ENCODE measurements at regions not wholly inside any gene's neighbourhood (a gene's known extent, or its start where the extent isn't known, plus 50 kb on each side); places are given as distances from the start of the nearest gene placed in this dataset.

DNA sequence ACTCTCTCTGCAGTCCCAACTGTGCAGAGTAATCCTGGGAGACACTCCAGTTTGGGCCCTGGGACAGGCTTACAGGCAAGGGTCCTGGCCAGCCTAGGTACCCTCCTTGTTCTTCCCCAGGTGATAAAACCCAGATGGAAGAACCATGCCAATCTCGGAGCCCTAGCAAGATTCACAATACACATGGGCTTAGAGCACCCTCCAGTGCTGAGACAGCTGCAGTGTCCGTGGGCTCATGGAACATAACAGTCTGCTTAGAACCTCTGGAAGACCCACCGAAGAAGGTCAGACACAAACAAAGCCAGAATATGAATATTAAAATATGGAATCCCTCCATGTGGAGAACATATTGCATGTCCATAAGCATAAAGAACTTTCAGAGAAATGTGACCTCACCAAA, 568.1 kb downstream of the KCNJ3 start (continued):
- TF ChIP-seq, protein P1, sequence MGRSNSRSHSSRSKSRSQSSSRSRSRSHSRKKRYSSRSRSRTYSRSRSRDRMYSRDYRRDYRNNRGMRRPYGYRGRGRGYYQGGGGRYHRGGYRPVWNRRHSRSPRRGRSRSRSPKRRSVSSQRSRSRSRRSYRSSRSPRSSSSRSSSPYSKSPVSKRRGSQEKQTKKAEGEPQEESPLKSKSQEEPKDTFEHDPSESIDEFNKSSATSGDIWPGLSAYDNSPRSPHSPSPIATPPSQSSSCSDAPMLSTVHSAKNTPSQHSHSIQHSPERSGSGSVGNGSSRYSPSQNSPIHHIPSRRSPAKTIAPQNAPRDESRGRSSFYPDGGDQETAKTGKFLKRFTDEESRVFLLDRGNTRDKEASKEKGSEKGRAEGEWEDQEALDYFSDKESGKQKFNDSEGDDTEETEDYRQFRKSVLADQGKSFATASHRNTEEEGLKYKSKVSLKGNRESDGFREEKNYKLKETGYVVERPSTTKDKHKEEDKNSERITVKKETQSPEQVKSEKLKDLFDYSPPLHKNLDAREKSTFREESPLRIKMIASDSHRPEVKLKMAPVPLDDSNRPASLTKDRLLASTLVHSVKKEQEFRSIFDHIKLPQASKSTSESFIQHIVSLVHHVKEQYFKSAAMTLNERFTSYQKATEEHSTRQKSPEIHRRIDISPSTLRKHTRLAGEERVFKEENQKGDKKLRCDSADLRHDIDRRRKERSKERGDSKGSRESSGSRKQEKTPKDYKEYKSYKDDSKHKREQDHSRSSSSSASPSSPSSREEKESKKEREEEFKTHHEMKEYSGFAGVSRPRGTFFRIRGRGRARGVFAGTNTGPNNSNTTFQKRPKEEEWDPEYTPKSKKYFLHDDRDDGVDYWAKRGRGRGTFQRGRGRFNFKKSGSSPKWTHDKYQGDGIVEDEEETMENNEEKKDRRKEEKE (IDR thresholded peaks at IDR 0.05; ENCODE audit: borderline replicate concordance in 1 of 2, control insufficient read depth in 1 of 2, low read depth in 2 of 2, low read length in 1 of 2): no peak
- TF ChIP-seq, protein P2, sequence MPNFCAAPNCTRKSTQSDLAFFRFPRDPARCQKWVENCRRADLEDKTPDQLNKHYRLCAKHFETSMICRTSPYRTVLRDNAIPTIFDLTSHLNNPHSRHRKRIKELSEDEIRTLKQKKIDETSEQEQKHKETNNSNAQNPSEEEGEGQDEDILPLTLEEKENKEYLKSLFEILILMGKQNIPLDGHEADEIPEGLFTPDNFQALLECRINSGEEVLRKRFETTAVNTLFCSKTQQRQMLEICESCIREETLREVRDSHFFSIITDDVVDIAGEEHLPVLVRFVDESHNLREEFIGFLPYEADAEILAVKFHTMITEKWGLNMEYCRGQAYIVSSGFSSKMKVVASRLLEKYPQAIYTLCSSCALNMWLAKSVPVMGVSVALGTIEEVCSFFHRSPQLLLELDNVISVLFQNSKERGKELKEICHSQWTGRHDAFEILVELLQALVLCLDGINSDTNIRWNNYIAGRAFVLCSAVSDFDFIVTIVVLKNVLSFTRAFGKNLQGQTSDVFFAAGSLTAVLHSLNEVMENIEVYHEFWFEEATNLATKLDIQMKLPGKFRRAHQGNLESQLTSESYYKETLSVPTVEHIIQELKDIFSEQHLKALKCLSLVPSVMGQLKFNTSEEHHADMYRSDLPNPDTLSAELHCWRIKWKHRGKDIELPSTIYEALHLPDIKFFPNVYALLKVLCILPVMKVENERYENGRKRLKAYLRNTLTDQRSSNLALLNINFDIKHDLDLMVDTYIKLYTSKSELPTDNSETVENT (CRISPR knock-in tag; IDR thresholded peaks at IDR 0.05): no peak
- no peak for TF ChIP-seq CXXC5 (CRISPR knock-in tag; IDR thresholded peaks at IDR 0.05)
- TF ChIP-seq BMI1 (IDR thresholded peaks at IDR 0.05; ENCODE audit: low read length): no peak
- TF ChIP-seq, protein P3, sequence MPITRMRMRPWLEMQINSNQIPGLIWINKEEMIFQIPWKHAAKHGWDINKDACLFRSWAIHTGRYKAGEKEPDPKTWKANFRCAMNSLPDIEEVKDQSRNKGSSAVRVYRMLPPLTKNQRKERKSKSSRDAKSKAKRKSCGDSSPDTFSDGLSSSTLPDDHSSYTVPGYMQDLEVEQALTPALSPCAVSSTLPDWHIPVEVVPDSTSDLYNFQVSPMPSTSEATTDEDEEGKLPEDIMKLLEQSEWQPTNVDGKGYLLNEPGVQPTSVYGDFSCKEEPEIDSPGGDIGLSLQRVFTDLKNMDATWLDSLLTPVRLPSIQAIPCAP (CRISPR knock-in tag; IDR thresholded peaks at IDR 0.05; ENCODE audit: borderline replicate concordance): no peak
- TF ChIP-seq CBFB (CRISPR knock-in tag; IDR thresholded peaks at IDR 0.05): no peak
- no peak for TF ChIP-seq ZNF140 (CRISPR knock-in tag; IDR thresholded peaks at IDR 0.05)
- no peak for TF ChIP-seq SREBF1 (IDR thresholded peaks at IDR 0.05; ENCODE audit: borderline replicate concordance, low read depth, low read length)

Measured in K562 (cell line).